ENCODE measurements at regions not wholly inside any gene's neighbourhood (a gene's known extent, or its start where the extent isn't known, plus 50 kb on each side); places are given as distances from the start of the nearest gene placed in this dataset.
"Not testable (repeated sequence)": the region's sequence is repeated elsewhere in the genome, so short reads cannot be mapped to it uniquely, and the experiment has no call there.

DNA sequence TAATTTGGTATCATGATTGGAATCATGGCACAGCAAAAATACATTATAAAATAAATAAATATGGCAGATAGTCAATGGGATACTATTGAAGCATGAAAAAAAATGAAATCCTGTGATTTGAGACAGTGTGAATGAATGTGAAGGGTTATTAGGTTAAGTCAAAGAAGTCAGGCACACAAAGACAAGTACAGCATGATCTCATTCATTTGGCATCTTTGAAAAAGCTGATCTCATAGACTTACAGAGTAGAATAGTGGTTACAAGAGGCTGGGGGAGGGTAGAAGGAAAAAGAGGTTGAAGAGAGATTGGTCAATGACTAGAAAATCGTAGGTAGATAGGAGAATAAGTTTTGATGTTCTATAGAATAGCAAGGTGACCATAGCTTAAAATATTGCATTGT, 295.1 kb upstream of the SLITRK5 start:
- DNase-seq: no peak

- no peak for DNase-seq
Measured at GRCh38 chr13:87384099-87384498, 287.1 kb upstream of the SLITRK5 start.

DNA sequence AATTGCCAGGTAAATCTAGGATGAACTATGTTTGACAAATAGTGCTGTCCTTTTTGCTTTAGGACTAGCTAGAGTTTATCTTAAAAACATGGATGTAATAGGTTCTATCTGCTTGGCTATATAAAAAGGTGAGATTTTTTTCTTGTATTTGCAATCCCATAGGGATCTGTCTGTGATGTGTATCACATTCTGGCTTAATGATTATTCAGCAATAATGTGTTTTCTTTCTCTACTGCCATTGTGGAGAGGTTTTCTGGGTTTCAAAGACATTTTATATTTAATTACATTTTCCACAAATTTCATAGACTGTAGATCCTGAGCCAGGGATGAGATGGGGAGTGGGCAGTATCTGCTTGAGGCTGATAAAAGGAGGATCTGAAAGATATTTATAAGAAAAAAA, 277.8 kb upstream of the SLITRK5 start:
- DNase-seq: no peak

DNA sequence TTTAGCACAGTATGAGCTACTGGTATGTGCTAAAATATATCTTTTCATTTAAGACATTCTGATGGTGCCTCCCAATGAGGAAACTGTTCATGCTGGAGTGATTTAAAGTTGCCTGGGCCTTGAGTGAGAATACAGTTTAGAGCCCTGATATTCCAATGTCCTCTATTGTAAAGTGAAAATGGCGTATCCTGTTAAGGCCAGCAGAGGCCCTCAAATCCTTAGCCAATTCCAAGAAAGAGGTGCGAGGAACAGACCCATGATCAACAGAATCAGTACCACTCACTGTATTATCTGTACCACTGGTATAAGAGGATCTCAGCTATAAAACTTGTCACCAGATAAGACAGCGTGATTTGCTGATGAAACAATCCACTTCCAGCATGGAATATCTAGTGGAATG, 273.1 kb upstream of the SLITRK5 start:
- DNase-seq: no peak

DNA sequence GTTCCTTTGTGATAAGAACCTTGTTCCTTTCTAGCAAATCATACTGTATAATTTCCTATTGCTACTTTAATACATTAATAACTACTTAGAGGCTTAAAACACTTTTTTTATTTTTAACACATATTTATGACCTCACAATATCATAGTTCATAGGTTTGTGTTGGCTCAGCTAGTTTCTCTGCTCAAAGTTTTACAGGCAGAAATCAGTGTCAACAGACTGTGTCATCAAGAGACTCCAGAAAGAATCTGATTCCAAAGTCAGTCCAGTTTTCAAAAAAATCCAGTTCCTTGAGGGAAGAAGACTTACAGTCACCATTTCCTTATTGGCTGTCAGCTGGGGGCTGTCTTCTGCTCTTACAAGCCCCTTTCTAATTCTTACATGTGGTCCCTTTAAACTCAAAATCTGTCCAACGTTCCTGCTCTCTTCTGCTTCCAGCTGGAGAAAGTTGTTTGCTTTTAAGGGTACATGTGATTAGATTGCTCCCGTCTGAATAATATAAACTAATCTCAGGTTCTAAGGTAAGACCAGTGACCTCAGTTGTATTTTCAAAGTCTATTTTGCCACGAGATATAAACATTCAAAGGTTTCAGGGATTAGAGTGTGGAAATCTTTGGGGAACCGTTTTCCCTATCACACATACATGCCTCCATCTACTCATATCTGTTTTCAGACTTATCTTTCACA, 267.3 kb upstream of the SLITRK5 start:
- no peak for DNase-seq

GRCh38 chr13:87426742-87427141, 244.4 kb upstream of the SLITRK5 start:
- no peak for DNase-seq

GRCh38 chr13:87444135-87444534, 227.0 kb upstream of the SLITRK5 start:
- no peak for DNase-seq

DNA sequence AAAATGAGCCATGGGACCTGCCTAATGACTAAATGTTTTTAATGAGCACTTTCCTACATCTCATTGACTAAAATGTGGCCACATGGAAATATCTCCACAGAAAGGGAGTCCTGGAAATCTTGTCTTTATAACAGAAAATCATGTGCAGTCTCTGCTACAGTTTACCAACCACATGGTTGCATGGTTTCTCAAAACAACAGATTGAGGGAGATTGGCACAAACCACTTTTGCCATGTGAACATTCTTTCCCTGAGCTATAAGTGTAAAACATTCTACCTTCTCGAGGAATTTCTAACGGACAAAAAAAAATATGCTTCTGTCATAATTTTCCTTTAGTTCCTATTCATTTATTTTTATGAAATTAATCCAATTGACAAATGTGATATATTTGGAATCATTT, 218.9 kb upstream of the SLITRK5 start:
- DNase-seq: no peak

DNA sequence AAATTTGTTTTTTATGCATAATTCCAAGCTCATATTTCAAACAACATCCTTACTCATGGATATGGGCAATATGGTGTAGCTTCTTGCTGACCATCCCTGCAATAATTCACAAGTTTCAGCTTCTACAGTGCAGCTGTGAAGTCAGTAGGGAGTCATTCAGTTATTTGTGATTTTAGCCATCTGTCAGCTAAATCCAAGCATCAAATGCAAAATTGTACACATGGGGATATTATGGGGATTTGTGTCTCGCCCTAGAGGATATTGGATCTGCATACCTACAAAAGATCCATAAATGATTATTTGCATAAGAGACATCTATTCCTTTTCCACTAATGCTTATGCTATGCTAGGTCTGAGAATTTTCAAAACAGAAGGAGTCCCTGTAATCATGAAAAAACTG, 217.9 kb upstream of the SLITRK5 start:
- DNase-seq: no peak

GRCh38 chr13:87459419-87459818, 211.8 kb upstream of the SLITRK5 start:
- DNase-seq: no peak

GRCh38 chr13:87497426-87497825, 173.7 kb upstream of the SLITRK5 start:
- DNase-seq: no peak

- no peak for DNase-seq
Measured at GRCh38 chr13:87498681-87499080, 172.5 kb upstream of the SLITRK5 start.

GRCh38 chr13:87524775-87525174, 146.4 kb upstream of the SLITRK5 start:
- no peak for DNase-seq

DNA sequence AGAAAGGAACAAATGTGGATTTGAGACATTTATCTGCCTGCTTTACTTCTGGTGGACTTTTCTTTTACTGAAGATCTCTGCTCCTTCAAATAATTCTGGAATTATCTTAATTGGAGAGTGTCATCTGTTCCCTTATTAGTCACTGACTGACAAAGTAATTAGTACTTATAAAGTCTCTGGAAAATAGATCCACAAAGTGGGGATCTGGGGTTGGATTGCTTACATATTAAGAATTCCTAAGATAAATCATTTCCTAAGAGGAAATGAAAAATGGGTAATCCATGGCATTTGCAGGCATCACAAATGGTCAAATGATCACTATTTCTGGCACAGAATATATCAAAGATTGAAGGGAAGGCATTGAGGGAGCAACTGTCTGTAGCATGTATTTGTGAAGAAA, 137.4 kb upstream of the SLITRK5 start:
- DNase-seq: no peak

- DNase-seq: no peak
Measured at GRCh38 chr13:87535911-87536310, 135.3 kb upstream of the SLITRK5 start.

DNA sequence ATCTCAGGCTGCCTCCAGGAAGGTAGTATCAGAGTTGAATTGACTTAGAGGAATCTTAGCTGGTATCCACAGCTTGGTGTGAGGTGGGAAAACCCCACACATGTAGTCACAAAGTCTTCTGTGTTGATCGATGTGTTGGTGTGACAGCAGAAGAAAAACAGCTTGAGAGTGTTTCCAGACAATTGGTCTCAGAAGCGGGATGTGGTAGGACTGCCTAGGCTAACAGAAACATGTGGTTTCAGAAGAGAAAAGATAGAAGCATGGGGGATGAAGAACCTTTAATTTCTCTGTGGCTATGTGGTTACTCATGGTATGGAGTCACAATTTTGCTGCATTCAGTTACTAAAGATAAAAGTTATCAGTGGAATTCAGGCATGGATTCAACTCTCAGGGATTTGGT, 134.7 kb upstream of the SLITRK5 start:
- no peak for DNase-seq

- DNase-seq: no peak
Measured at GRCh38 chr13:87536899-87537298, 134.3 kb upstream of the SLITRK5 start.

DNA sequence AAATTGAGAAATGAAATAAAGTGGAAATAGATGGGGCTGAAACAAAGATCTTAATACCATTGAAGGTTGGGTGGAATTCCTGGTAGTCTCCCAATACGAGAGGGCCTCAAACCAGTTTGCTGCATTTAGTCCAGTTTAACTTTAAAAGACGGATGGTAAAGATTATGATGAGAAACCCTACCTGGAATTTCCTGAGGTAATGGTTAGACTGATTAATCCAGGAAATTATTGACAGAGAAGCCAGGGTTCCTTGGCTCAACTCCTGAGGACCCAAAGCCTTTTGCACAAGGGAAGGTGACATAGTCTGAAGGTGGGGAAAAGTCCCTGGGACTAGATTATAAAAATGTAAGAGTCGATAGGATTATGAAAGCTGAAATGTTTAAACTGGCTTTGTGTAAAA, 133.2 kb upstream of the SLITRK5 start:
- DNase-seq: no peak

DNA sequence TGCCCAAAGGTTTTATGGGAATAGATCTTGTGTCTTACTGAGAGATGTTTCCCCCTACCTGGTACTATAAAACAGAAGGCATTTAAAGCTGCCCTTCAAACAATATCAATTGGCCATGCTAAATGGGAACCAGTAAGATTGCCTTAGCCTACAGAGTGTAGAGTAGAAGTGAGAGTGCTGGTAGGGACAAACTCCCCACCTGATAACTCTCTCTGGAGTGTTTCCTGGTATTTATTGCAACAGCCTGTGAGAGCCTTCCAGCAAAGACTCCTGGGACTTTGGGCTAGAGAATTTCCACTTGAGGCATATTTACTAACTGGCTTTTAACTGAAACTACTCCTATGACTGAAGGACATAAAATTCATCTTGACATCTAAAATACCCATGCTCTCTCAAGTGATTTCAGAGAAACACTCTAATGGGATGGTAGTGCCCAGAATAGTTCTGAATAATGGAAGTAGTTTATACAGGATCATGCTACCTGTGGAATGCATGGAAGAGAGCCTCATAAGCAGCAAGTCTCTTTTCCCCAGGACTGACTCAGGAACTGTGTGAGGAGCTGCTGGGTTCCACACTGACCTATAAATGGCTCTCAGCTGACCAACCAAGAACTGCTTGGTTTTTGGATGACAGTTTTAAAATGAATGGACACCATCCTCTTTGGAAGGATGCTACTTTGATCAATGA, 132.7 kb upstream of the SLITRK5 start:
- no peak for DNase-seq

- DNase-seq: no peak
Measured at GRCh38 chr13:87553142-87553541, 118.0 kb upstream of the SLITRK5 start.

DNA sequence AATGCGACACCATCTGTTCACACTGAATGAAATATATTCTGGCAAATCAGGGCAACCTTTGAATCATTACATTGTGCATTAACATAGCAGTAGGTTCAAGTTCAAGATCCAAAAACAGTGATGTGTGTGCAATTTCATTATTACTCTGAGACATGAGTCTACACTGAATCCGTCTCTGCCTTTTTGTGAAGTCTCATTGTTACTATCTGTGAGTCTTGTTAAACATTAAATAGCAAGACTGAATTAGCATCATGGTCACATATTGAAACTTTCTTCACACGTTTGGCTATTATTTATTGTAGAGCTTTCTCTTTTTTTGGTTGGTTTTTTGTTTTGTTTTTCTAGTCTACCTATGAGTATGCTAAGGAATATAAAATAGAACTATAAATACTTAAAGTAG, 117.1 kb upstream of the SLITRK5 start:
- DNase-seq: no peak

DNA sequence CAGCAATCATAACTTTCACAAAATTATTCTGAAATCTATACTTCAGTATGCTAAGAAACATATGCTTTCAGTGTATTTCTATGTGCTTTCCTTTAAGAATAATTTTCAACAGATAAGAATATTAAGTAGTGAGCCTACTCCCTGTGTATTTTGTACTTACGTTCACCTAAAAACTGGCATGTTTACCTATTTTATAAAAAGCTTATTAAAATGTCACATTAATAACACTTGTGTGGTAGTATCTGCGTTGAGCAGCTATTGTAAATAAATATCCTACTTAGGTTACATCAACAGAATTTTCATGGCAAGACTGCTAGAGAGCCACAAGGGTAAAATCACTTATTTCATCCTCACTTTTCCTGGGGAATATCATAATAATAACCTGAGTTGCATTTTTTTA, 113.4 kb upstream of the SLITRK5 start:
- no peak for DNase-seq

DNA sequence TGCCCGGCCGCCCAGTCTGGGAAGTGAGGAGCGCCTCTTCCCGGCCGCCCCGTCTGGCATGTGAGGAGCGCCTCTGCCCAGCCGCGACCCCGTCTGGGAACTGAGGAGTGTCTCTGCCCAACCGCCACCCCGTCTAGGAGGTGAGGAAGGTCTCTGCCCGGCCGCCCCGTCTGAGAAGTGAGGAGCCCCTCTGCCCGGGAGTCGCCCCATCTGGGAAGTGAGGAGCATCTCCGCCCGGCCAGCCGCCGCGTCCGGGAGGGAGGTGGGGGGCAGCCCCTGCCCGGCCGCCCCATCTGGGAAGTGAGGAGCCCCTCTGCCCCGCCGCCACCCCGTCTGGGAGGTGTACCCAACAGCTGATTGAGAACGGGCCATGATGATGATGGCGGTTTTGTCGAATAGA, 109.6 kb upstream of the SLITRK5 start:
- DNase-seq: not testable (repeated sequence)

GRCh38 chr13:87570669-87571068, 100.5 kb upstream of the SLITRK5 start:
- DNase-seq: no peak

GRCh38 chr13:87582399-87582798, 88.8 kb upstream of the SLITRK5 start:
- no peak for DNase-seq

Measured in stimulated activated CD8-positive, alpha-beta memory T cell treated with anti-CD3 and anti-CD28 coated beads, Interleukin-4, amount 100 ng/mL, for 48 hours (primary cell).